ENCODE measurements at regions not wholly inside any gene's neighbourhood (a gene's known extent, or its start where the extent isn't known, plus 50 kb on each side); places are given as distances from the start of the nearest gene placed in this dataset.

DNA sequence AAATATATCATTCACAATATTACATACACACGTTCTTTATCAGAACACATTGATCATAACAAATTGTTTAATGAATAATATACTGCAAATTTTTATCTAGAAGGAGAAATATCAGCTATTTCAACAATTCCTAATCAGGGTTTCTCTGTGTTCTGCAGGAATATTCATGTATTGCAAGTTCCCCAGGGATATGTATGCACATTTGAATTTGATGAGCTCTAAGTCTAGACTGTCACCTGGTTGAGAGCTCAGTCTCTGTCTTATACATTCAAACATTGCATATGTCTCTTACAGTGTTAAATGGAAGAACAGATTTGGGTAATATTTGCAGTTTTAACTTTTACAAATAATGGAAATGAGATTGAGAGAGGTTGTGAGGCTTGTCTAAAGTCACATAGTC, 829.7 kb downstream of the CDH11 start:
- H3K4me1 Mint-ChIP-seq (ENCODE audit: unreplicated experiment): peaks cover 7% of the 10 kb centered on the region
- DNase-seq (ENCODE audit: extremely low spot score, unreplicated experiment): no peak
- H3K9me3 Mint-ChIP-seq (ENCODE audit: unreplicated experiment): no peaks in the 10 kb centered on the region
- H3K36me3 Mint-ChIP-seq (ENCODE audit: unreplicated experiment): no peaks in the 10 kb centered on the region
- H3K4me3 Mint-ChIP-seq (ENCODE audit: unreplicated experiment): no peak overlapping the region
- peaks cover 3% of the 10 kb centered on the region for H3K27me3 Mint-ChIP-seq (ENCODE audit: unreplicated experiment)
- TF ChIP-seq, protein P1, sequence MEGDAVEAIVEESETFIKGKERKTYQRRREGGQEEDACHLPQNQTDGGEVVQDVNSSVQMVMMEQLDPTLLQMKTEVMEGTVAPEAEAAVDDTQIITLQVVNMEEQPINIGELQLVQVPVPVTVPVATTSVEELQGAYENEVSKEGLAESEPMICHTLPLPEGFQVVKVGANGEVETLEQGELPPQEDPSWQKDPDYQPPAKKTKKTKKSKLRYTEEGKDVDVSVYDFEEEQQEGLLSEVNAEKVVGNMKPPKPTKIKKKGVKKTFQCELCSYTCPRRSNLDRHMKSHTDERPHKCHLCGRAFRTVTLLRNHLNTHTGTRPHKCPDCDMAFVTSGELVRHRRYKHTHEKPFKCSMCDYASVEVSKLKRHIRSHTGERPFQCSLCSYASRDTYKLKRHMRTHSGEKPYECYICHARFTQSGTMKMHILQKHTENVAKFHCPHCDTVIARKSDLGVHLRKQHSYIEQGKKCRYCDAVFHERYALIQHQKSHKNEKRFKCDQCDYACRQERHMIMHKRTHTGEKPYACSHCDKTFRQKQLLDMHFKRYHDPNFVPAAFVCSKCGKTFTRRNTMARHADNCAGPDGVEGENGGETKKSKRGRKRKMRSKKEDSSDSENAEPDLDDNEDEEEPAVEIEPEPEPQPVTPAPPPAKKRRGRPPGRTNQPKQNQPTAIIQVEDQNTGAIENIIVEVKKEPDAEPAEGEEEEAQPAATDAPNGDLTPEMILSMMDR (IDR thresholded peaks at IDR 0.05): no peak
- H3K27ac Mint-ChIP-seq (ENCODE audit: unreplicated experiment): no peak overlapping the region

DNA sequence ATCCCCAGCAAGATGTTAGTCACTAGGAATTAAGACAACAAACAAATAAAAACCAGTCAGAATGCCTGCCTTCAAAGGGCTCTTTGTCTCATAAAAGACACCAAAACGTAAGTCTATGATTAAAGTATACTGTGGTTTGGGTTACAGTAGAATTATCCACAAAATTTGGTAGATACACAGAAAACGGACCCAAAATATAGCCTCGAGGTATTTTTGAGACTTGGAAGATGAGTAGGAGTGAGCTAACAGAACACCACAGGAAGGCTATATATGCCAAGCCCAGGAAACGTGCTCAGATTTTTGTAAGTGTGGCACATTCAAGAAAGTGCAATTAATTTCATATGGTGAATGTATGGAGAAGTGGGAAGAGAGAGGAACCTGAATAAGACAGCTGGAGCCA, 831.4 kb downstream of the CDH11 start:
- TF ChIP-seq, protein P1 (IDR thresholded peaks at IDR 0.05): no peak
- Mint-ChIP-seq H3K36me3 (ENCODE audit: unreplicated experiment) (no peaks in the 10 kb centered on the region), H3K4me3 (ENCODE audit: unreplicated experiment) (no peak overlapping the region), H3K27ac (ENCODE audit: unreplicated experiment) (no peak overlapping the region), H3K9me3 (ENCODE audit: unreplicated experiment) (no peaks in the 10 kb centered on the region), H3K4me1 (ENCODE audit: unreplicated experiment) (peaks cover 7% of the 10 kb centered on the region), H3K27me3 (ENCODE audit: unreplicated experiment) (peaks cover 3% of the 10 kb centered on the region)
- DNase-seq (ENCODE audit: extremely low spot score, unreplicated experiment): no peak

DNA sequence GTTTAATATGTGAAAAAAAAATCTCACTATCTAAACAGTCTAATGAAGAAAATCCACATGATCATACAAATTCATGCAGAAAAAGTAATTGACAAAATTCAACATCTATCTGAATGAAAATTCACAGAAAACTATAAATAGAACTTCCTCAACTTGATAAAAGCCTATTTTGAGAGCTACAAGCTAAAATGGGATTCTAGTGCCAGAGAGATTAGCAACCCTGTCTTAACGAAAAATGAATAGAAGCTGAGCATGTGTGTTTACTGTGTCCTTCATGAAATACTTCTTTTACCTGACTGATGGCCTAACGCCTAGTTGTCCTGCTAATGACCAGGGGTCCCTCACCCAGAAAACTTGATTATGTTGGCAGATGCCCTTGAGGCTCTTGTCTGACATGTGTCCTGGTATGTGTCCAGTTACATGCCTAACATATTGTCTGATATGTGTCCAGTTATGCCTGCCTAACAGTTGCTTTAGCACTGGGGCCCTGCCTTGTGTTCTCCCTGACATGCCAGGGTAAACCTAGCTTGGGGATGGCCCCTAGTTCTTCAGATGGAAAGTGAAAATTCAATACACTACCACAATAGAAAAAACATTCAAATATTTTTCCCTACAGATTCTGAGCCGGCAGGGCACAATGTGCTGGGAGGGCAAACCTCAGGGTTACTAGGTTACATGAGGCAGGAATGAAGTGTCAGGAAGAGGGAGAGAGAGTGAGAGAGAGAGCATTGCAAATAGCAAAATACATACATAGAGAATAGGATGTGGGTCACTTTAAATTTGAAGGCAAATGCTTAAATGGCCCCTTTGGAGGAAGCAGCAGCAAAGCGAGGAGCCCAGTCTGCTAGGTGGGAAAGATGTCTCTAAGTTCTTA, 834.0 kb downstream of the CDH11 start:
- no peak overlapping the region for H3K4me3 Mint-ChIP-seq (ENCODE audit: unreplicated experiment)
- peaks cover 10% of the 10 kb centered on the region for H3K9me3 Mint-ChIP-seq (ENCODE audit: unreplicated experiment)
- no peak overlapping the region for H3K27ac Mint-ChIP-seq (ENCODE audit: unreplicated experiment)
- H3K36me3 Mint-ChIP-seq (ENCODE audit: unreplicated experiment): no peaks in the 10 kb centered on the region
- no peak for DNase-seq (ENCODE audit: extremely low spot score, unreplicated experiment)
- peaks cover 7% of the 10 kb centered on the region for H3K4me1 Mint-ChIP-seq (ENCODE audit: unreplicated experiment)
- peaks cover 5% of the 10 kb centered on the region for H3K27me3 Mint-ChIP-seq (ENCODE audit: unreplicated experiment)
- TF ChIP-seq, protein P1 (IDR thresholded peaks at IDR 0.05): no peak

DNA sequence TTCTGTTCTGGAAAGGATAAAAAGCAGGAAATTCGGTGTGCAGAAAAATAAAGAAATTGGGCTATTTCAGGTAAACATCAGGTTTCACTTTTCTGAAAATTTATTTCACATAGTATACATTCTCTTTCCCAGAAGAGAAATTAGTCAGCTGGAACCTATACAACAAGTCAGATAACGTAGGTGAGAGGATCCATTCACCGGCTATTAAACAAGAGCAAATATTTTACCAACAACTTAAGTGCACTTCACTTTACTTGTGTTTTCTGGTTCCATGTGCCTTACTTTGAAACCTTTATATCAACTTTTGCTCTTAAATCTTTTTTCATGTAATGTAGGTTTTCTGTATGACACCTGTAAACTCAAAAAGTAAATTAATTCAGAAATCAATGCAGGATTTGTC, 839.7 kb downstream of the CDH11 start:
- DNase-seq (ENCODE audit: extremely low spot score, unreplicated experiment): no peak
- no peak overlapping the region for H3K27ac Mint-ChIP-seq (ENCODE audit: unreplicated experiment)
- no peaks in the 10 kb centered on the region for H3K4me1 Mint-ChIP-seq (ENCODE audit: unreplicated experiment)
- no peaks in the 10 kb centered on the region for H3K36me3 Mint-ChIP-seq (ENCODE audit: unreplicated experiment)
- peaks cover 8% of the 10 kb centered on the region for H3K27me3 Mint-ChIP-seq (ENCODE audit: unreplicated experiment)
- peaks cover 10% of the 10 kb centered on the region for H3K9me3 Mint-ChIP-seq (ENCODE audit: unreplicated experiment)
- TF ChIP-seq, protein P1 (IDR thresholded peaks at IDR 0.05): no peak
- H3K4me3 Mint-ChIP-seq (ENCODE audit: unreplicated experiment): no peak overlapping the region

DNA sequence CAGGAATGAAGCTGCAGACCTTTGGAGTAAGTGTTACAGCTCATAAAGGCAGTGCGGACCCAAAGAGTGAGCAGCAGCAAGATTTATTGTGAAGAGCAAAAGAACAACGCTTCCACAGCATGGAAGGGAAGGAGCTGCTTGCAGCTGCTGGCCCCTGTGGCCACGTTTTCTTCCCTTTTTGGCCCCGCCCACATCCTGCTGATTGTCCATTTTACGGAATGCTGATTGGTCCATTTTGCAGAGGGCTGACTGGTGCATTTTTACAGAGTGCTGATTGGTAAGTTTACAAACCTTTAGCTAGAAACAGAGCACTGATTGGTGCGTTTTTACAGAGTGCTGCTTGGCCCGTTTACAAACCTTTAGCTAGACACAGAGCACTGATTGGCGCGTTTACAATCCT, 841.5 kb downstream of the CDH11 start:
- no peaks in the 10 kb centered on the region for H3K36me3 Mint-ChIP-seq (ENCODE audit: unreplicated experiment)
- DNase-seq (ENCODE audit: extremely low spot score, unreplicated experiment): no peak
- H3K4me1 Mint-ChIP-seq (ENCODE audit: unreplicated experiment): no peaks in the 10 kb centered on the region
- H3K27ac Mint-ChIP-seq (ENCODE audit: unreplicated experiment): no peak overlapping the region
- peaks cover 10% of the 10 kb centered on the region for H3K9me3 Mint-ChIP-seq (ENCODE audit: unreplicated experiment)
- TF ChIP-seq, protein P1 (IDR thresholded peaks at IDR 0.05): no peak
- no peak overlapping the region for H3K4me3 Mint-ChIP-seq (ENCODE audit: unreplicated experiment)
- peaks cover 12% of the 10 kb centered on the region for H3K27me3 Mint-ChIP-seq (ENCODE audit: unreplicated experiment)
